BE2C (cell line): ENCODE measurements at regions not wholly inside any gene's neighbourhood (a gene's known extent, or its start where the extent isn't known, plus 50 kb on each side); places are given as distances from the start of the nearest gene placed in this dataset.

Experiments used
- DNase-seq: peaks from one replicate; pipeline ENCODE4 v3.0.0-alpha.2; 2020
- H3K27me3 ChIP-seq: fragments of 250-450 bp; sonication (Bioruptor Pico); 2 replicates; pipeline ENCODE4 v1.5.1; 2020; ENCODE audit warnings: mild to moderate bottlenecking
- H3K36me3 ChIP-seq: fragments of 250-450 bp; sonication (Bioruptor Pico); 2 replicates; pipeline ENCODE4 v1.5.1; 2020; ENCODE audit warnings: mild to moderate bottlenecking
- H3K4me1 ChIP-seq: fragments of 250-450 bp; sonication (Bioruptor Pico); 2 replicates; pipeline ENCODE4 v1.5.1; 2020
- H3K4me3 ChIP-seq: 2 replicates; pipeline ENCODE4 v1.5.1; 2011; ENCODE audit warnings: low read depth, low read length
- H3K9me3 ChIP-seq: fragments of 250-450 bp; sonication (Bioruptor Pico); 2 replicates; pipeline ENCODE4 v1.5.1; 2020
- CTCF ChIP-seq: IDR thresholded peaks from 2 replicates; pipeline ENCODE4 v1.5.1; 2012; ENCODE audit warnings: mild to moderate bottlenecking, low read depth, low read length

- no peak for DNase-seq
- Histone ChIP-seq H3K4me1 (no peaks in the 10 kb centered on the region), H3K36me3 (no peaks in the 10 kb centered on the region), H3K9me3 (no peaks in the 10 kb centered on the region; the same call in 1 of the 2 replicates), H3K27me3 (peaks cover 6% of the 10 kb centered on the region), H3K4me3 (no peak overlapping the region)
- TF ChIP-seq CTCF = no peak
Observed at GRCh38 chr12:34348836-34349672, 326.8 kb downstream of the ALG10 start.

- TF ChIP-seq CTCF = no peak
- DNase-seq = no peak
- no peak overlapping the region for H3K4me3 ChIP-seq
- H3K9me3 ChIP-seq = no peaks in the 10 kb centered on the region; the same call in 1 of the 2 replicates
- H3K36me3 ChIP-seq = no peaks in the 10 kb centered on the region
- no peaks in the 10 kb centered on the region for H3K4me1 ChIP-seq
- peaks cover 8% of the 10 kb centered on the region for H3K27me3 ChIP-seq
Observed at GRCh38 chr12:34349673-34349961, 327.3 kb downstream of the ALG10 start.

GRCh38 chr12:34350092-34351041 is 328.1 kb downstream of the ALG10 start:
- peaks cover 8% of the 10 kb centered on the region for H3K27me3 ChIP-seq
- no peak overlapping the region for H3K4me3 ChIP-seq
- no peaks in the 10 kb centered on the region for H3K36me3 ChIP-seq
- H3K9me3 ChIP-seq = no peaks in the 10 kb centered on the region; the same call in 1 of the 2 replicates
- TF ChIP-seq CTCF = no peak
- no peaks in the 10 kb centered on the region for H3K4me1 ChIP-seq
- DNase-seq = no peak

GRCh38 chr12:34352098-34352497 is 329.8 kb downstream of the ALG10 start:
- peaks cover 9% of the 10 kb centered on the region for H3K27me3 ChIP-seq
- no peak for DNase-seq
- H3K4me3 ChIP-seq = no peak overlapping the region
- no peaks in the 10 kb centered on the region; the same call in 1 of the 2 replicates for H3K9me3 ChIP-seq
- no peak for TF ChIP-seq CTCF
- no peaks in the 10 kb centered on the region for H3K4me1 ChIP-seq
- H3K36me3 ChIP-seq = no peaks in the 10 kb centered on the region

- Histone ChIP-seq H3K36me3 (no peaks in the 10 kb centered on the region), H3K9me3 (no peaks in the 10 kb centered on the region; the same call in 1 of the 2 replicates), H3K4me1 (no peaks in the 10 kb centered on the region), H3K4me3 (no peak overlapping the region), H3K27me3 (peaks cover 33% of the 10 kb centered on the region)
- no peak for TF ChIP-seq CTCF
- DNase-seq = peak; percentile 46
Observed at GRCh38 chr12:34354239-34355200, 332.2 kb downstream of the ALG10 start.
